H1 (cell line): ENCODE measurements at regions not wholly inside any gene's neighbourhood (a gene's known extent, or its start where the extent isn't known, plus 50 kb on each side); places are given as distances from the start of the nearest gene placed in this dataset.

Source experiments
- BCL11A ChIP-seq, 2 experiments: IDR thresholded peaks; one replicate each; pipeline ENCODE4 v1.6.1; 2011; ENCODE audit warnings: low read depth in 2 of 2, low read length in 2 of 2, mild to moderate bottlenecking in 2 of 2
- CTCF ChIP-seq, 3 experiments: IDR thresholded peaks; 1 replicate in 2 of 3; 2 replicates in 1 of 3; pipeline versions ENCODE4 v1.5.1 to v1.6.1; 2011; ENCODE audit warnings: low read length in 3 of 3, mild to moderate bottlenecking in 3 of 3, inconsistent platforms in 2 of 3, low read depth in 1 of 3, moderate library complexity in 1 of 3; ENCODE audit not compliant: insufficient read depth in 1 of 3; ENCODE audit errors: control extremely low read depth in 1 of 3
- EGR1 ChIP-seq: IDR thresholded peaks from 2 replicates; pipeline ENCODE4 v1.6.1; 2011; ENCODE audit warnings: low read depth, low read length, borderline replicate concordance
- NRF1 ChIP-seq: IDR thresholded peaks from 2 replicates; pipeline ENCODE4 v1.6.1; 2011; ENCODE audit warnings: mild to moderate bottlenecking, low read depth, low read length, improper control_type of control experiment
- POU5F1 ChIP-seq: IDR thresholded peaks from 2 replicates; pipeline ENCODE4 v1.6.1; 2011; ENCODE audit warnings: low read depth, mild to moderate bottlenecking, low read length, moderate library complexity
- SUZ12 ChIP-seq: fragments of 200-600 bp; sonication (generic); IDR thresholded peaks from 2 replicates; pipeline ENCODE4 v1.6.1; 2012; ENCODE audit warnings: mild to moderate bottlenecking, inconsistent platforms, low read length, moderate library complexity, mixed read lengths
- TAF7 ChIP-seq: optimal IDR thresholded peaks from 2 replicates; pipeline ENCODE3; 2011; ENCODE audit warnings: low read depth, mild to moderate bottlenecking, inconsistent platforms, low read length, moderate library complexity, borderline replicate concordance
- TBP ChIP-seq: IDR thresholded peaks from 2 replicates; pipeline ENCODE4 v1.6.1; 2011; ENCODE audit warnings: low read depth, low read length, improper control_type of control experiment
- TCF12 ChIP-seq: IDR thresholded peaks from 2 replicates; pipeline ENCODE4 v1.6.1; 2011; ENCODE audit warnings: low read depth, mild to moderate bottlenecking, low read length
- TF ChIP-seq, protein P1 (sequence below): fragments of 300-600 bp; sonication (generic); IDR thresholded peaks from 2 replicates; pipeline ENCODE4 v1.7.1; 2012; ENCODE audit warnings: low read length, moderate library complexity, mild to moderate bottlenecking, inconsistent platforms; ENCODE audit not compliant: insufficient replicate concordance

- TF ChIP-seq, protein P1, sequence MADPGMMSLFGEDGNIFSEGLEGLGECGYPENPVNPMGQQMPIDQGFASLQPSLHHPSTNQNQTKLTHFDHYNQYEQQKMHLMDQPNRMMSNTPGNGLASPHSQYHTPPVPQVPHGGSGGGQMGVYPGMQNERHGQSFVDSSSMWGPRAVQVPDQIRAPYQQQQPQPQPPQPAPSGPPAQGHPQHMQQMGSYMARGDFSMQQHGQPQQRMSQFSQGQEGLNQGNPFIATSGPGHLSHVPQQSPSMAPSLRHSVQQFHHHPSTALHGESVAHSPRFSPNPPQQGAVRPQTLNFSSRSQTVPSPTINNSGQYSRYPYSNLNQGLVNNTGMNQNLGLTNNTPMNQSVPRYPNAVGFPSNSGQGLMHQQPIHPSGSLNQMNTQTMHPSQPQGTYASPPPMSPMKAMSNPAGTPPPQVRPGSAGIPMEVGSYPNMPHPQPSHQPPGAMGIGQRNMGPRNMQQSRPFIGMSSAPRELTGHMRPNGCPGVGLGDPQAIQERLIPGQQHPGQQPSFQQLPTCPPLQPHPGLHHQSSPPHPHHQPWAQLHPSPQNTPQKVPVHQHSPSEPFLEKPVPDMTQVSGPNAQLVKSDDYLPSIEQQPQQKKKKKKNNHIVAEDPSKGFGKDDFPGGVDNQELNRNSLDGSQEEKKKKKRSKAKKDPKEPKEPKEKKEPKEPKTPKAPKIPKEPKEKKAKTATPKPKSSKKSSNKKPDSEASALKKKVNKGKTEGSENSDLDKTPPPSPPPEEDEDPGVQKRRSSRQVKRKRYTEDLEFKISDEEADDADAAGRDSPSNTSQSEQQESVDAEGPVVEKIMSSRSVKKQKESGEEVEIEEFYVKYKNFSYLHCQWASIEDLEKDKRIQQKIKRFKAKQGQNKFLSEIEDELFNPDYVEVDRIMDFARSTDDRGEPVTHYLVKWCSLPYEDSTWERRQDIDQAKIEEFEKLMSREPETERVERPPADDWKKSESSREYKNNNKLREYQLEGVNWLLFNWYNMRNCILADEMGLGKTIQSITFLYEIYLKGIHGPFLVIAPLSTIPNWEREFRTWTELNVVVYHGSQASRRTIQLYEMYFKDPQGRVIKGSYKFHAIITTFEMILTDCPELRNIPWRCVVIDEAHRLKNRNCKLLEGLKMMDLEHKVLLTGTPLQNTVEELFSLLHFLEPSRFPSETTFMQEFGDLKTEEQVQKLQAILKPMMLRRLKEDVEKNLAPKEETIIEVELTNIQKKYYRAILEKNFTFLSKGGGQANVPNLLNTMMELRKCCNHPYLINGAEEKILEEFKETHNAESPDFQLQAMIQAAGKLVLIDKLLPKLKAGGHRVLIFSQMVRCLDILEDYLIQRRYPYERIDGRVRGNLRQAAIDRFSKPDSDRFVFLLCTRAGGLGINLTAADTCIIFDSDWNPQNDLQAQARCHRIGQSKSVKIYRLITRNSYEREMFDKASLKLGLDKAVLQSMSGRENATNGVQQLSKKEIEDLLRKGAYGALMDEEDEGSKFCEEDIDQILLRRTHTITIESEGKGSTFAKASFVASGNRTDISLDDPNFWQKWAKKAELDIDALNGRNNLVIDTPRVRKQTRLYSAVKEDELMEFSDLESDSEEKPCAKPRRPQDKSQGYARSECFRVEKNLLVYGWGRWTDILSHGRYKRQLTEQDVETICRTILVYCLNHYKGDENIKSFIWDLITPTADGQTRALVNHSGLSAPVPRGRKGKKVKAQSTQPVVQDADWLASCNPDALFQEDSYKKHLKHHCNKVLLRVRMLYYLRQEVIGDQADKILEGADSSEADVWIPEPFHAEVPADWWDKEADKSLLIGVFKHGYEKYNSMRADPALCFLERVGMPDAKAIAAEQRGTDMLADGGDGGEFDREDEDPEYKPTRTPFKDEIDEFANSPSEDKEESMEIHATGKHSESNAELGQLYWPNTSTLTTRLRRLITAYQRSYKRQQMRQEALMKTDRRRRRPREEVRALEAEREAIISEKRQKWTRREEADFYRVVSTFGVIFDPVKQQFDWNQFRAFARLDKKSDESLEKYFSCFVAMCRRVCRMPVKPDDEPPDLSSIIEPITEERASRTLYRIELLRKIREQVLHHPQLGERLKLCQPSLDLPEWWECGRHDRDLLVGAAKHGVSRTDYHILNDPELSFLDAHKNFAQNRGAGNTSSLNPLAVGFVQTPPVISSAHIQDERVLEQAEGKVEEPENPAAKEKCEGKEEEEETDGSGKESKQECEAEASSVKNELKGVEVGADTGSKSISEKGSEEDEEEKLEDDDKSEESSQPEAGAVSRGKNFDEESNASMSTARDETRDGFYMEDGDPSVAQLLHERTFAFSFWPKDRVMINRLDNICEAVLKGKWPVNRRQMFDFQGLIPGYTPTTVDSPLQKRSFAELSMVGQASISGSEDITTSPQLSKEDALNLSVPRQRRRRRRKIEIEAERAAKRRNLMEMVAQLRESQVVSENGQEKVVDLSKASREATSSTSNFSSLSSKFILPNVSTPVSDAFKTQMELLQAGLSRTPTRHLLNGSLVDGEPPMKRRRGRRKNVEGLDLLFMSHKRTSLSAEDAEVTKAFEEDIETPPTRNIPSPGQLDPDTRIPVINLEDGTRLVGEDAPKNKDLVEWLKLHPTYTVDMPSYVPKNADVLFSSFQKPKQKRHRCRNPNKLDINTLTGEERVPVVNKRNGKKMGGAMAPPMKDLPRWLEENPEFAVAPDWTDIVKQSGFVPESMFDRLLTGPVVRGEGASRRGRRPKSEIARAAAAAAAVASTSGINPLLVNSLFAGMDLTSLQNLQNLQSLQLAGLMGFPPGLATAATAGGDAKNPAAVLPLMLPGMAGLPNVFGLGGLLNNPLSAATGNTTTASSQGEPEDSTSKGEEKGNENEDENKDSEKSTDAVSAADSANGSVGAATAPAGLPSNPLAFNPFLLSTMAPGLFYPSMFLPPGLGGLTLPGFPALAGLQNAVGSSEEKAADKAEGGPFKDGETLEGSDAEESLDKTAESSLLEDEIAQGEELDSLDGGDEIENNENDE, result no peak
- TF ChIP-seq TCF12 (no peak), BCL11A (IDR thresholded peaks at IDR 0.05; ENCODE audit: low read depth in 2 of 2, low read length in 2 of 2) (no peak), TAF7 (no peak), NRF1 (no peak), POU5F1 (no peak), EGR1 (no peak), SUZ12 (no peak), TBP (no peak), CTCF (IDR thresholded peaks at IDR 0.05; ENCODE audit: control extremely low read depth in 1 of 3, insufficient read depth in 1 of 3, low read depth in 1 of 3, low read length in 3 of 3) (no peak)
Observed at GRCh38 chr2:153405196-153405595, 73.4 kb downstream of the RPRM start (continued).
